GM12878 (cell line): ENCODE measurements at regions not wholly inside any gene's neighbourhood (a gene's known extent, or its start where the extent isn't known, plus 50 kb on each side); places are given as distances from the start of the nearest gene placed in this dataset.

Experiments
- ATAC-seq: fragments of 200-7000 bp; cut with Tn5 transposase; 3 replicates; pipeline ENCODE4 v1.9.1; 2020; ENCODE audit warnings: mild to moderate bottlenecking, moderate library complexity
- BruUV-seq: library from RNA; stranded (reverse); fragments of 400-500 nt; replicated peaks from 2 replicates; lab custom pipeline; 2021; lab: Mats Ljungman, UMichigan
- CTCF ChIA-PET: fragments of 300-600 bp; sonication (Branson Sonifier 250); formaldehyde crosslinking; extraction: SDS; loops from one replicate; lab custom pipeline; 2021; ENCODE audit warnings: inconsistent platforms; lab: Yijun Ruan, JAX
- POLR2A ChIA-PET: fragments of 350-600 bp; formaldehyde crosslinking; extraction: SDS; loops from one replicate; lab custom pipeline; 2021; ENCODE audit warnings: inconsistent platforms; lab: Charles Lee
- RAD21 ChIA-PET: fragments of 300-600 bp; sonication (Branson Sonifier 250); formaldehyde crosslinking; loops from one replicate; lab custom pipeline; 2023; ENCODE audit warnings: antibody characterized with exemption; ENCODE audit not compliant: unreplicated experiment; lab: Charles Lee
- SMC1A ChIA-PET: fragments of 300-600 bp; sonication (Branson Sonifier 250); formaldehyde crosslinking; loops from one replicate; lab custom pipeline; 2023; ENCODE audit not compliant: unreplicated experiment, uncharacterized antibody; lab: Charles Lee
- DNase-seq: peaks from one replicate; pipeline ENCODE4 v3.0.0-alpha.2; 2011; ENCODE audit warnings: low read depth, low spot score
- FAIRE-seq: peaks from 3 replicates; lab custom pipeline; 2011; peaks lifted over from hg19 to GRCh38; lab: Jason Lieb, UNC
- H2AFZ ChIP-seq: 2 replicates; pipeline ENCODE4 v1.6.0; 2011; ENCODE audit warnings: low read depth, low read length, control low read depth; ENCODE audit not compliant: control insufficient read depth
- H3K27ac ChIP-seq: 2 replicates; pipeline ENCODE4 v1.5.1; 2011; ENCODE audit warnings: control low read depth; ENCODE audit not compliant: control insufficient read depth, insufficient read depth
- H3K27me3 ChIP-seq, 2 experiments: replicated peaks in 1 of 2; 2 replicates each; pipeline versions ENCODE4 v1.6.0 to v1.6.1; 2011; ENCODE audit warnings: low read length in 1 of 2; ENCODE audit not compliant: control insufficient read depth in 2 of 2, insufficient read depth in 2 of 2
- H3K36me3 ChIP-seq, 2 experiments: 2 replicates each; pipeline ENCODE4 v1.5.1; 2011; ENCODE audit warnings: low read length in 1 of 2; ENCODE audit not compliant: control insufficient read depth in 2 of 2, insufficient read depth in 2 of 2
- H3K4me1 ChIP-seq: 2 replicates; pipeline ENCODE4 v1.6.1; 2011; ENCODE audit warnings: mild to moderate bottlenecking, low read length, moderate library complexity, mixed read lengths; ENCODE audit not compliant: control insufficient read depth, insufficient read depth
- H3K4me2 ChIP-seq: 2 replicates; pipeline ENCODE4 v1.6.0; 2011; ENCODE audit warnings: control low read depth; ENCODE audit not compliant: control insufficient read depth, insufficient read depth
- H3K4me3 ChIP-seq: fragments of 200-600 bp; sonication (generic); 2 replicates; pipeline ENCODE4 v1.5.1; 2016
- H3K79me2 ChIP-seq: 2 replicates; pipeline ENCODE4 v1.6.0; 2011; ENCODE audit warnings: low read length; ENCODE audit not compliant: control insufficient read depth, insufficient read depth
- H3K9ac ChIP-seq: 2 replicates; pipeline ENCODE4 v1.8.0; 2011; ENCODE audit warnings: low read length, control low read depth, mixed read lengths; ENCODE audit not compliant: control insufficient read depth, insufficient read depth
- H3K9me3 ChIP-seq: replicated peaks from 3 replicates; pipeline ENCODE4 v1.5.1; 2011; ENCODE audit warnings: mild to moderate bottlenecking, low read length; ENCODE audit not compliant: control insufficient read depth, insufficient read depth
- H4K20me1 ChIP-seq: 2 replicates; pipeline ENCODE4 v1.6.0; 2011; ENCODE audit not compliant: control insufficient read depth, insufficient read depth
- IKZF2 ChIP-seq, 2 experiments: fragments of 450-650 bp; IDR thresholded peaks; 2 replicates each; pipeline ENCODE4 v1.6.1; 2017; ENCODE audit warnings: mild to moderate bottlenecking in 2 of 2, moderate library complexity in 2 of 2
- MXI1 ChIP-seq: fragments of 150-350 bp; IDR thresholded peaks from 2 replicates; pipeline ENCODE4 v1.6.1; 2011; ENCODE audit warnings: low read depth, mild to moderate bottlenecking, inconsistent platforms, low read length, improper control_type of control experiment
- SRF ChIP-seq, 2 experiments: IDR thresholded peaks; 2 replicates each; pipeline ENCODE4 v1.6.1; 2011; ENCODE audit warnings: low read depth in 2 of 2, low read length in 2 of 2, mild to moderate bottlenecking in 1 of 2, moderate library complexity in 1 of 2
- ZBTB40 ChIP-seq: fragments of 450-650 bp; IDR thresholded peaks from 2 replicates; pipeline ENCODE4 v1.6.1; 2016; ENCODE audit warnings: mild to moderate bottlenecking, moderate library complexity, borderline replicate concordance
- WGBS: methylation state at CpG from one replicate; pipeline ENCODE4 v1.1.6; 2016; ENCODE audit warnings: low lambda C conversion rate; ENCODE audit not compliant: insufficient replicate concordance, insufficient coverage; ENCODE audit errors: missing lambda C conversion rate; 5-methylcytosine and 5-hydroxymethylcytosine counted together
- in situ Hi-C: fragments of 300-500 bp; cut with MboI; formaldehyde crosslinking; loops from 9 replicates; pipeline ENCODE4 v1.14.3; 2018; ENCODE audit warnings: mixed read lengths
- intact Hi-C: fragments of 100-400 bp; cut with micrococcal nuclease; formaldehyde crosslinking; loops from one replicate; pipeline ENCODE4 v1.14.2; 2022; ENCODE audit not compliant: unreplicated experiment

GRCh38 chr3:193048127-193048526 lies 130.5 kb upstream of the MB21D2 start:
- Histone ChIP-seq H3K79me2 (no peaks in the 10 kb centered on the region), H3K4me3 (no peak overlapping the region), H2AFZ (no peak overlapping the region), H4K20me1 (no peaks in the 10 kb centered on the region), H3K36me3 (no peaks in the 10 kb centered on the region), H3K4me2 (no peak overlapping the region), H3K9me3 (no peaks in the 10 kb centered on the region), H3K27ac (no peak overlapping the region), H3K4me1 (no peaks in the 10 kb centered on the region), H3K27me3 (0 out of 4 replicates have a peak, but pooled peaks cover 0 to 3% of the 10 kb centered on the region in 2 experiments), H3K9ac (no peak overlapping the region)
- FAIRE-seq (no peak), DNase-seq (no peak), ATAC-seq (no peak)
- ChIA-PET CTCF (no interaction called here), POLR2A (no interaction called here), SMC1A (no interaction called here), RAD21 (no interaction called here)
- in situ Hi-C loops: loop anchor here (10.0 kb wide), 1 partner anchor 527 kb away; no protein-coding TSS in a partner anchor
- BruUV-seq: no TSS peak
- intact Hi-C loops: no loop called here
- no peak for TF ChIP-seq MXI1
- no peak for TF ChIP-seq IKZF2 (IDR thresholded peaks at IDR 0.05)
- no peak for TF ChIP-seq SRF (IDR thresholded peaks at IDR 0.05; ENCODE audit: low read depth in 2 of 2, low read length in 2 of 2)
- TF ChIP-seq ZBTB40: no peak
- 8% methylated on average over 1 of the region's 1 CpG for WGBS
